OCI-LY1 (cell line): ENCODE measurements at regions not wholly inside any gene's neighbourhood (a gene's known extent, or its start where the extent isn't known, plus 50 kb on each side); places are given as distances from the start of the nearest gene placed in this dataset.

Experiments
- EZH2 ChIP-seq: fragments of 200-600 bp; sonication (generic), shearing (Covaris generic); IDR thresholded peaks from 2 replicates; pipeline ENCODE4 v1.8.0; 2017; ENCODE audit warnings: borderline replicate concordance, mixed run types, mild to moderate bottlenecking, antibody characterized with exemption, low read length, moderate library complexity, mixed read lengths
- TF ChIP-seq, protein P1 (sequence below): fragments of 200-600 bp; sonication (generic), shearing (Covaris generic); IDR thresholded peaks from 2 replicates; pipeline ENCODE4 v1.5.1; 2017; ENCODE audit warnings: mild to moderate bottlenecking, antibody characterized with exemption, low read length, moderate library complexity, mixed read lengths

- TF ChIP-seq, protein P1, sequence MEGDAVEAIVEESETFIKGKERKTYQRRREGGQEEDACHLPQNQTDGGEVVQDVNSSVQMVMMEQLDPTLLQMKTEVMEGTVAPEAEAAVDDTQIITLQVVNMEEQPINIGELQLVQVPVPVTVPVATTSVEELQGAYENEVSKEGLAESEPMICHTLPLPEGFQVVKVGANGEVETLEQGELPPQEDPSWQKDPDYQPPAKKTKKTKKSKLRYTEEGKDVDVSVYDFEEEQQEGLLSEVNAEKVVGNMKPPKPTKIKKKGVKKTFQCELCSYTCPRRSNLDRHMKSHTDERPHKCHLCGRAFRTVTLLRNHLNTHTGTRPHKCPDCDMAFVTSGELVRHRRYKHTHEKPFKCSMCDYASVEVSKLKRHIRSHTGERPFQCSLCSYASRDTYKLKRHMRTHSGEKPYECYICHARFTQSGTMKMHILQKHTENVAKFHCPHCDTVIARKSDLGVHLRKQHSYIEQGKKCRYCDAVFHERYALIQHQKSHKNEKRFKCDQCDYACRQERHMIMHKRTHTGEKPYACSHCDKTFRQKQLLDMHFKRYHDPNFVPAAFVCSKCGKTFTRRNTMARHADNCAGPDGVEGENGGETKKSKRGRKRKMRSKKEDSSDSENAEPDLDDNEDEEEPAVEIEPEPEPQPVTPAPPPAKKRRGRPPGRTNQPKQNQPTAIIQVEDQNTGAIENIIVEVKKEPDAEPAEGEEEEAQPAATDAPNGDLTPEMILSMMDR, result no peak
- TF ChIP-seq EZH2, result no peak
These were observed 343.7 kb upstream of the TRAM1L1 start for GRCh38 chr4:117429061-117429460.
